GM12878 (cell line): ENCODE measurements at regions not wholly inside any gene's neighbourhood (a gene's known extent, or its start where the extent isn't known, plus 50 kb on each side); places are given as distances from the start of the nearest gene placed in this dataset.

Experiments used
- CREB1 ChIP-seq: IDR thresholded peaks from 2 replicates; pipeline ENCODE4 v1.6.1; 2012; ENCODE audit warnings: low read depth, mild to moderate bottlenecking, inconsistent platforms
- E2F4 ChIP-seq: IDR thresholded peaks from 2 replicates; pipeline ENCODE4 v1.6.1; 2012; ENCODE audit warnings: low read depth, low read length, improper control_type of control experiment
- HDGF ChIP-seq: fragments of 450-650 bp; IDR thresholded peaks from 2 replicates; pipeline ENCODE4 v1.6.1; 2016; ENCODE audit warnings: antibody characterized with exemption
- NFIC ChIP-seq: IDR thresholded peaks from 2 replicates; pipeline ENCODE4 v1.6.1; 2012; ENCODE audit warnings: low read depth, mild to moderate bottlenecking, inconsistent platforms, low read length, moderate library complexity
- RUNX3 ChIP-seq: IDR thresholded peaks from 2 replicates; pipeline ENCODE4 v1.6.1; 2012; ENCODE audit warnings: low read length, inconsistent platforms
- TCF7 ChIP-seq: IDR thresholded peaks from 2 replicates; pipeline ENCODE4 v1.6.1; 2014; ENCODE audit warnings: antibody characterized with exemption, borderline replicate concordance
- USF1 ChIP-seq: IDR thresholded peaks from 2 replicates; pipeline ENCODE4 v1.6.1; 2011; ENCODE audit warnings: borderline replicate concordance, low read depth, mild to moderate bottlenecking, moderate library complexity, mixed read lengths, low read length; ENCODE audit not compliant: insufficient read depth; ENCODE audit errors: extremely low read length
- ZNF384 ChIP-seq: IDR thresholded peaks from 2 replicates; pipeline ENCODE4 v1.6.1; 2012; ENCODE audit warnings: low read depth, mild to moderate bottlenecking, low read length, improper control_type of control experiment, borderline replicate concordance
- ZNF592 ChIP-seq: fragments of 450-650 bp; IDR thresholded peaks from 2 replicates; pipeline ENCODE4 v1.6.1; 2017; ENCODE audit warnings: mild to moderate bottlenecking, moderate library complexity
- ZNF687 ChIP-seq: fragments of 450-650 bp; IDR thresholded peaks from 2 replicates; pipeline ENCODE4 v1.6.1; 2017; ENCODE audit warnings: mild to moderate bottlenecking, moderate library complexity

- TF ChIP-seq ZNF592 = no peak
- TF ChIP-seq TCF7 = no peak
- no peak for TF ChIP-seq ZNF384
- TF ChIP-seq E2F4 = no peak
- TF ChIP-seq USF1 = no peak
- no peak for TF ChIP-seq ZNF687
- no peak for TF ChIP-seq RUNX3
- TF ChIP-seq CREB1 = no peak
- TF ChIP-seq NFIC = no peak
- TF ChIP-seq HDGF = no peak
- TF ChIP-seq, all 136 proteins: peak for 0
Observed at GRCh38 chr1:78419309-78419708, 71.5 kb upstream of the PTGFR start (continued).
